RWPE1 (cell line): ENCODE measurements at regions not wholly inside any gene's neighbourhood (a gene's known extent, or its start where the extent isn't known, plus 50 kb on each side); places are given as distances from the start of the nearest gene placed in this dataset.

Source experiments
- CTCF ChIA-PET: fragments of 350-600 bp; sonication (Branson Sonifier 250); formaldehyde crosslinking; extraction: SDS; loops from one replicate; lab custom pipeline; 2021; lab: Yijun Ruan, JAX
- POLR2A ChIA-PET: fragments of 400-600 bp; formaldehyde crosslinking; extraction: SDS; loops from one replicate; lab custom pipeline; 2020; ENCODE audit warnings: antibody characterized with exemption; ENCODE audit not compliant: low non-redundant PET; lab: Yijun Ruan, JAX
- DNase-seq: peaks from one replicate; pipeline ENCODE4 v3.0.0; 2012; ENCODE audit warnings: low spot score
- H3K27ac ChIP-seq: fragments of 450-650 bp; 2 replicates; pipeline ENCODE4 v1.5.1; 2017
- CTCF ChIP-seq: fragments of 450-650 bp; conservative IDR thresholded peaks from 2 replicates; pipeline ENCODE4 v1.5.1; 2017; ENCODE audit warnings: low read depth, mild to moderate bottlenecking

- DNase-seq: no peak
- POLR2A ChIA-PET: no interaction called here
- no peak overlapping the region for H3K27ac ChIP-seq
- TF ChIP-seq CTCF: no peak
- CTCF ChIA-PET: interaction anchor here (0.8 kb wide), 1 partner anchor 278 kb away, joined by 6 read pairs; no protein-coding TSS in a partner anchor
These were observed 484.4 kb upstream of the SPRED2 start for GRCh38 chr2:65916785-65917295.

- DNase-seq: no peak
- ChIA-PET CTCF (no interaction called here), POLR2A (no interaction called here)
- no peak for TF ChIP-seq CTCF
- no peak overlapping the region for H3K27ac ChIP-seq
These were observed 483.8 kb upstream of the SPRED2 start for GRCh38 chr2:65916177-65916576.

DNA sequence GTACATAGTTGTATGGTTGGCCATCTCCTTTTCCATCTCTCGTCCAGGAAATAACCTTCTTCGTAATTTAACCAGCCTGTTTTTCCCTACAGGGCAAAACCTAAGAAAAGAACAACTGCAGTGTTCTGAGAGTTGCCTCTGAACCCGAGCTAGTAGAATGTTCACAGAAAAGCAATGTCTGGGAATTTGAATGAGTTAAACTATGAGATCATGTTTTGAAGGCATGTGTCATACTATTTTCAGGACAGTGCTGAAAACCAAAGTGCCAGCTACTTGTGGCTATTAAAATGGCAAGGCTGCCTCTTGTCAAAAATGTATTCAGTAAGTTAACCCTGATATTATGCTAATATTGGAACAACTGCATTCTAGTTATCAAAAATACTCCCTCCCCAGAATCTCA lies 482.9 kb upstream of the SPRED2 start:
- no peak for TF ChIP-seq CTCF
- ChIA-PET CTCF (no interaction called here), POLR2A (no interaction called here)
- DNase-seq: no peak
- H3K27ac ChIP-seq: no peak overlapping the region

DNA sequence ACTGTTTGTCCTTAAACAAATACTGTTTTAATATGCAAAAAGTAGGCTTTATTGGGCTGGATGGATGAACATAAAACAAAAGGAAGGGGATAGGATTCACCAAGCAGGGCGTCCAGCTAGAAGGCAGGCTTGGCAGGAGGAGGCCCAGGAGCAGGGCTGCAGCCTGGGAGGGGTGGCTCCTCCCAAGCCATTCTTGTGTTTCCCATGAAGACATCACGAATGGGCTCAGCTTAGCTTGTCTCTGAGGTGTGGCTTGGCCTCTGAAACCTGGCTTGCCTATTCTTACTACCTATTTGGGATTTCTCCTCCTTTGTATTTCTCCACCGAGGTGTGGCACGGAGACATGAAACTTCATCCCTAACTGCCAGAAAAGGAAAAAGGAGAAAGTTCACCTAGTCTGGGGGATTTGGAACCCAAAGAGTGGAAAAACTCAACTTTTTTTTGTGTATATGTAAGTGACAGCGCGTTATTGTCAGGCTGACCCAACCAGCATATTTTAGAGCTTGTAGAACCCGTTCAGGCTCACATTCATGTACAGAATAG lies 481.9 kb upstream of the SPRED2 start:
- ChIA-PET POLR2A (no interaction called here), CTCF (no interaction called here)
- H3K27ac ChIP-seq: no peak overlapping the region
- no peak for TF ChIP-seq CTCF
- DNase-seq: no peak

DNA sequence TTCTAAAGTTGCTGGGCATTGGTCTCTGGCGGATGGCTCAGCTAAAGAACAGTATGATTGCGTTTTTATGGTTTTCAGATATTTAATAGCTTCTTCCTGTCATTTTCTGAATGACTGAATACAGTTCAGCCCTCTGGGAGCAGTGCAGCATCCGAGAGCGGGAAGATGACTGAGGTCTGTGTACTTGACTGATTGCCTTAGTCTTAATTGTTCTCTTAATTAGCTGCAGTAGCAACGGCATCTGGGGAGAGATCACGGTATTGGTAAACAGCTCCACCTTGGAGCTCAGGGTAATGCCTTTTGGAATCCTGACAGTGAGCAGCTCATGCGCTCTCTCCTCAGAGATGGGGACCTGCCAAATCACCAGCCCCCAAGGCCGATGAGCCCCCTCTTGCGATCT lies 481.4 kb upstream of the SPRED2 start:
- ChIA-PET CTCF (interaction anchor here (0.6 kb wide), 2 partner anchors 78 to 487 kb away, joined by 3 read pairs; no protein-coding TSS in a partner anchor), POLR2A (no interaction called here)
- H3K27ac ChIP-seq: no peak overlapping the region
- no peak for DNase-seq
- no peak for TF ChIP-seq CTCF

DNA sequence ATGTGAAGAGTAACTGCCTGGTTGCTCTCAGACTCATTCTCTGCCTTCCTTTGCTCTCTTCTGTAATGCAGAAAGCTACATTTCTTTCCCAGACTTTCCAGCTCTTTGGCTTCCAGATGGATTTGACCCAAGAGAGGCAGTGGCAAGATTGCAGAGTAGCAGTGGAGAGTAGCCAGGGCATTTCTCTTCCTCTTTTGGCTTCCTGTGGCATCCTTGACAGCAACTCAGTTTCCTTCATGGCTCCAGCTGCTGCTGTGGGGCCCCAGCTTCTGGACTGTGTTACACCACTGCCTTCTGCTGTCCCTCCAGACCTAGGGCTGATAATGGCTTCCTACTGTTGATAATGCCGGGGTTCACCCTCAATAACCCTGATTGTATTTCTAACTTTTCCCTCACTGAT lies 469.4 kb upstream of the SPRED2 start:
- no peak for TF ChIP-seq CTCF
- no peak for DNase-seq
- ChIA-PET POLR2A (no interaction called here), CTCF (no interaction called here)
- no peak overlapping the region for H3K27ac ChIP-seq
